GM13976 (cell line): ENCODE measurements at regions not wholly inside any gene's neighbourhood (a gene's known extent, or its start where the extent isn't known, plus 50 kb on each side); places are given as distances from the start of the nearest gene placed in this dataset.

Experiments used
- DNase-seq: peaks from one replicate; pipeline ENCODE4 v3.0.0; 2012; ENCODE audit warnings: low spot score
- in situ Hi-C: fragments of 300-500 bp; cut with MboI; formaldehyde crosslinking; loops from one replicate; pipeline ENCODE4 v1.12.0; 2022; ENCODE audit warnings: low sequenced_read_pairs, mixed read lengths, inconsistent platforms; ENCODE audit not compliant: unreplicated experiment
- TF ChIP-seq, protein P1 (sequence below): IDR thresholded peaks from 2 replicates; pipeline ENCODE4 v1.5.1; 2012; ENCODE audit warnings: borderline replicate concordance, mild to moderate bottlenecking; ENCODE audit not compliant: insufficient read depth; ENCODE audit errors: extremely low read depth, missing control alignments, control extremely low read depth

DNA sequence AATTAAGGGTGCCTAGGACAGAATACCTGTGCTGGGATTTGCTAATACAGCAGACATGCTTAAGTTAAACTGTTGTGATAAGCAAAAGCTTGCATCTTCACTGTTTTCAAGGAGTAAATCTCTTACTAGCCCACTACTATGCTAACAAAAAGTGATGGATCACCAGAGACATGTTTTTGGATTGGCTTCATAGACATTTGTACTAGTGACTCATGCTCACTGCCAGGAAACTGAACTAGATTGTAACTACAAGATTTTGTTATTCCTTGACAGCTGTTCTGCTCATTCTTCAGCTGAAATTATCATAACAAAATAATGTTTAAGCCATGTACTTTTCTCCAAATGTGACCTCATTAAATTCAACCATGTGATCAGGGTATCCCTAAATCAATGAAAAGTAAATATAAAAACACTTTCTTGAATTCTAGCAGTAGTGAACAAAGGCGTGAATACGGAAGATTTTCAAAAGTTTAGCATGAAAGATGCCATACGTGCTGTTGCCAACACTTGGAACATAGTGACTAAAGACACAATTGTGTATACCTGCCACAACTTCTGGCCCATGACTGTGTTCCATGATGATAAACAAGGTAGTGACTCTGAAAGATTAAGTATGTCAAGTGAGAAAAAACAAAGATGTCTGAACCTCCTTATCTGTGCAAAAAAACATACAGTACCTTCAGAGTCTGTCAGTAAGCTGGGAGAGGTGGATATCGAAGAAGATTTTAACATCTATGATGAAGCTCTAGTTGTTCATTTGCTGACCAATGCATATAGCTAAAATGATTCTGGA lies 154.0 kb downstream of the BTC start:
- TF ChIP-seq, protein P1, sequence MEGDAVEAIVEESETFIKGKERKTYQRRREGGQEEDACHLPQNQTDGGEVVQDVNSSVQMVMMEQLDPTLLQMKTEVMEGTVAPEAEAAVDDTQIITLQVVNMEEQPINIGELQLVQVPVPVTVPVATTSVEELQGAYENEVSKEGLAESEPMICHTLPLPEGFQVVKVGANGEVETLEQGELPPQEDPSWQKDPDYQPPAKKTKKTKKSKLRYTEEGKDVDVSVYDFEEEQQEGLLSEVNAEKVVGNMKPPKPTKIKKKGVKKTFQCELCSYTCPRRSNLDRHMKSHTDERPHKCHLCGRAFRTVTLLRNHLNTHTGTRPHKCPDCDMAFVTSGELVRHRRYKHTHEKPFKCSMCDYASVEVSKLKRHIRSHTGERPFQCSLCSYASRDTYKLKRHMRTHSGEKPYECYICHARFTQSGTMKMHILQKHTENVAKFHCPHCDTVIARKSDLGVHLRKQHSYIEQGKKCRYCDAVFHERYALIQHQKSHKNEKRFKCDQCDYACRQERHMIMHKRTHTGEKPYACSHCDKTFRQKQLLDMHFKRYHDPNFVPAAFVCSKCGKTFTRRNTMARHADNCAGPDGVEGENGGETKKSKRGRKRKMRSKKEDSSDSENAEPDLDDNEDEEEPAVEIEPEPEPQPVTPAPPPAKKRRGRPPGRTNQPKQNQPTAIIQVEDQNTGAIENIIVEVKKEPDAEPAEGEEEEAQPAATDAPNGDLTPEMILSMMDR: no peak
- in situ Hi-C loops: no loop called here
- no peak for DNase-seq

DNA sequence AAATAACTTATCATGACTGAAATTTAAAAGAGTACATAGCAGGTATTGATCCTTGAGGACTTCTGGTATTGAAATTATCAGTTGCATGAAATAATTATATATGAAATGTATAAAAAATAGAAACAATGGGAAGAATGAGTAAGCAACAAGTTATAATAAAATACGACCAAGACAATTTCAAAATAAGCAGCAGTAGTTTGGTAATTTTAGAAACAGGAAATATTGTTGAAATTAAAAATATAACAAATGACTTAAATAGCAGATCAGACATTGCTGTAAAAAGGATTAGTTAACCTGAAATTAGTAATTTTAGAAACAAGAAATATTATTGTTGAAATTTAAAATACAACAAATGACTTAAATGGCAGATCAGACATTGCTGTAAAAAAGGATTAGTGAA lies 152.3 kb downstream of the BTC start:
- in situ Hi-C loops: no loop called here
- TF ChIP-seq, protein P1: no peak
- DNase-seq: no peak

DNA sequence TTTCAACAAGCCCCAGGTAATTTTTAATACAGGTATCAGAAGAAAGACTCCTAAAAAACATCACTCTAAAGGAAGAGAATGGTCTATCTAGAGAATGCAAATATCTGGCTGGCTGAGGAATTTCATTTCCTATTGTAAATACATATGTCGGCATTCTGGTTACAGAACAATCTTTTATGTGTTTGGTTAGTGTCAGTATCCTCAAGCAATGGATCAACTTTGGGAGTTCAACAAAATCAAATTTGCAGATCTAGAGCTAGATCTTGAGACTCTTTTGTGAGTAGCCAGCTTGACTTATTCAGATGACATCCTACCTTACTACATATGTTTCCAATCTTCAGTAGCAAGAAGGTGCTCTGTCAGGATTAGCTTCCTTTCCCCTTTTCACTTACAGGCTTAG lies 145.1 kb downstream of the BTC start:
- no peak for DNase-seq
- in situ Hi-C loops: no loop called here
- TF ChIP-seq, protein P1: no peak

DNA sequence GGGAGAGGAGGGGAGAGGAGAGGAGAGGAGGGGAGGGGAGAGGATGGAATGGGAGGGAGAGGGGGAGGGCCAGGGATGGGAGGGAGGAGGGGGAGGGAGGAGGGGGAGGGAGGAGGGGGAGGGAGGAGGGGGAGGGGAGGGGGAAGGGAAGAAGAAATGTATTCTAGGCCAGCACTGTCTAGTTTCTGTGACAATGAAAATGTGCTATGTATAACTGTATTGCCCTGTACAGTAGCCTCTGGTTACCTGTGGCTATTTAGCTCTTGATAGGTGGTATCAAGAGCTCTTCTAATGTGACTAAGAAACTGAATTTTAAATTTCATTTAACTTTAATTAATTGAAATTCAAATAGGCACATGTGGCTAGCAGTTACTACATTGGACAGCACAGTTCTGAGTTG lies 143.1 kb downstream of the BTC start:
- TF ChIP-seq, protein P1: no peak
- in situ Hi-C loops: loop anchor here (25.0 kb wide), 1 partner anchor 464 kb away; no protein-coding TSS in a partner anchor
- no peak for DNase-seq

DNA sequence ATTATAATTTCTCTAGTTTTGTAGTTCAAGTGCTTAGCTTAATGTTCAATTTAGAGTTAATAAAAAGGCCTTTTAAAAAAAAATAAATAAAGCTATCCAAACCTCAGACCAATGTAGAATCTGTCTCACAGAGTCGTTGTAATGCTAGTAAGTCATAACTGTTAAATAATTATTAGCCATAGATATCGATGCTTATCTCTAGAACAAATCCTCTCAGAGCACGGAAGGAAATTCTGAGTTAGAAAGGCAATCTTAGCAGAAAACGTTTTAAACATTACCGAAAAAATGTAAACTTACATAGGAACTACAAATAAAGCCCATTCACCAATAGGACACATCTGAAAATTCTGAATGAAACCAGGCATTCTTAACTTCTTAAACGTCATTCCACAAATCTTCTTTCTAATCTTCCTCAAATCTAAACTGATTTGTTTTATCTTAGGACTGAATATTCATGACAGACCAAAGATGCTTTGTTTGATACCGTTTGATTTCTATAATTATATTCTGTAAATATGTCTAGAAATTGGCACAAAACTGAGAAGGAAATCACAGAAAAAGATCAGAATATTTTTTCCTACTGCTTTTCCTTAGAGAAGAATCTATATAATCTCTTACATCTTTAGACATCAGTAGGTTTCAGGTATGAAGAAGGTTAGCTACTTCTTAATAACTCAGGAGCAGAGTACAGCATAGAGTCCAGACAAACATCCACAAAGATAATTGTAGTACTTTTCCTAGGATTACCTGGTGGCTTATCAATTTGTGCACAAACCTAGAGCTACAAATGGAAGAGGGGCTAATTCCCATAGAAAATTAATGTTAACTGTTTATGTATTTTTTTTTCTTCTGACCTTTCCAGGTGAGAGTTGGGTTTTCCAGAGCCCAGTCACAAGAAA lies 140.7 kb downstream of the BTC start:
- TF ChIP-seq, protein P1: no peak
- no peak for DNase-seq
- in situ Hi-C loops: loop anchor here (25.0 kb wide), 1 partner anchor 466 kb away; no protein-coding TSS in a partner anchor

DNA sequence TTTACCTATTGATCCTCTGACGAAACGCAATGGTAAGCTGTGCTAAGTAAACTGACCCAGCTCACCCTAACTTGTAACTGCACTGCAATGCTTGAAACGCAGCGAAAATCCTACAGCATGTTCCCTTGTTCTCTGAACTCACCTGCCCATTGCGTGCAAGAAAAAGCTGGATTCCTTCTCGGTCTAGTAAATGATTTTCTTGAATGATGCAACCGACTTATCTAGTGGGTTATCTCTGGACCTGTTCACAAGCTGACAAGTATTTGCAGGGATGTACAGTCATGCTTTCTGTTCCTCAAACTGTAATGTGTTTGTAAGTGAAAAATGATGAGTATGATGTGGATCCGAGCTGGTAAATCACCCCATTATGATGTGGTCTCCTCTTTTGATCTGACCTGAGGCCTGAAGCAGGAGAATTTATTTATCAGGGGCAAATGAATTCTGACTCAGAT lies 140.1 kb downstream of the BTC start:
- TF ChIP-seq, protein P1: no peak
- DNase-seq: no peak
- in situ Hi-C loops: loop anchor here (25.0 kb wide), 1 partner anchor 467 kb away; no protein-coding TSS in a partner anchor
